ENCODE measurements at regions not wholly inside any gene's neighbourhood (a gene's known extent, or its start where the extent isn't known, plus 50 kb on each side); places are given as distances from the start of the nearest gene placed in this dataset.
A peak's percentile ranks its signal among the peaks of the same experiment; 100 is the strongest.
"Not testable (repeated sequence)": the region's sequence is repeated elsewhere in the genome, so short reads cannot be mapped to it uniquely, and the experiment has no call there.

DNA sequence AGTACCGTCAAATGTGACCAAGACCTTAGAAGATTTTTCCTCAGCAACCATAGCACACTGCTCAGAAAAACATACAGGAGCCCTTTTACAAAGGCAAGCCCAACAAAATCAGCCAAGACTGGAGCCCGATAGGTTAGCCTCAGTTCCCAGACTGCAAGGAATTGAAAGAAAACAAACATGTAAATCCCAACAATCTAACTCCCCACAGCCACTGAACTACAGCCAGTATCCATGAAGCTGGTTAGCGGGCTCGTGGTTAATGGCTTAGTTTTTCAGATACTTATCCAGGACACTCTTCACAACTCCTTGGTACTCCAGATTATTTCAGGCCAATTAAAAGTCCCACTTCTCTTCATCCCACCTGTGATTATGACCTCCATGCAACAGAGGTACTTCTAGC is 201.6 kb downstream of the IPMK start:
- DNase-seq, result no peak

DNA sequence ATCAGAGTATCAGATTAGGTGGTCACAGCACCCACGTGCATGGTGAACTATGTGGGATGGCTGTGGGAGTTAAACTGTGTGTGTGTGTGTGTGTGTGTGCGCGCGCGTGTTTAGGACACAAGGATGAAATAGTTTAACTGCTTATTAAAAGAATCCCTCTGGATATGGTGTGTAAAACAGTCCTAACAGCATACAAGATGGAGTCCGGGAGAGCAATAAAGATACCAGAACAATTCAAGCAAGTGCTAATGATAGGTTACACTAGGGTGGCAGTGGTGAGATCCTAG is 202.2 kb downstream of the IPMK start:
- DNase-seq, result no peak

DNA sequence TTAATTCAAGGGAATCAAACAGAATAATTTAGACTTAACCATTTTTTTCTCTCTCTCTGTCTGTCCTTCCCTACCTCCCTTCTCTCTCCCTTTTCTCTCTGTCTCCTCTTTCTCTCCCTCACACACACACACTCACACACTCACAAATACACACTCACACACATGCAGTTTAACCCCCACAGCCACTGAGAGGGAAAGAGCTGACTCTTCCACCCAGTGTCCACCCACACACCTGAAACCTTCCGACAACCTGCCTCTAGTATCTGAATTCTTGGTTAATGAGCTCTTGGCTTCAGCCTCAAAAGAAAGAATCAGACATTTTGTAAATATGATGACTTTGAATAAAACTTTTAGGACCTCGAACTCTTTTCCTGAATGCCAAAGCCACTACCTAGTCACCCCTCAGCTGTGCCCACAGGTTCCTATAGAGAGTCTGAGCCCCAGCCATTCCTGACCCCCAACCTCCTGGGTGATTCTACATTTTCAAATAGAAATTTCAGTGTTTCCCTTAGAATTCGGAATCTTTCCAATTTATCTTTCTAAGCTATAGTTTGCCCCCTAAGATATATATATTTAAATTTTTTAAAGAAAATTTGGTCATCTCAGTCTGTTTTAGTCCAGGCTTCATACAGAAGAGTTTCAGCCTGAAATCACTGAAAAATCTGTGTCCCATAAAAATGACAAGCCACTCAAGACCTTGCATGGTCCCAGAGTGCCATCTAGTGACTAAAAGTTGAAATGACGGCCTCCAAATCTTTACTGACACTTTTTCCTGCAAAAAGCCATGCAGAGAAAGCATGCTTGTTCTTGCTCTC is 202.8 kb downstream of the IPMK start:
- peak; percentile 36 for DNase-seq

DNA sequence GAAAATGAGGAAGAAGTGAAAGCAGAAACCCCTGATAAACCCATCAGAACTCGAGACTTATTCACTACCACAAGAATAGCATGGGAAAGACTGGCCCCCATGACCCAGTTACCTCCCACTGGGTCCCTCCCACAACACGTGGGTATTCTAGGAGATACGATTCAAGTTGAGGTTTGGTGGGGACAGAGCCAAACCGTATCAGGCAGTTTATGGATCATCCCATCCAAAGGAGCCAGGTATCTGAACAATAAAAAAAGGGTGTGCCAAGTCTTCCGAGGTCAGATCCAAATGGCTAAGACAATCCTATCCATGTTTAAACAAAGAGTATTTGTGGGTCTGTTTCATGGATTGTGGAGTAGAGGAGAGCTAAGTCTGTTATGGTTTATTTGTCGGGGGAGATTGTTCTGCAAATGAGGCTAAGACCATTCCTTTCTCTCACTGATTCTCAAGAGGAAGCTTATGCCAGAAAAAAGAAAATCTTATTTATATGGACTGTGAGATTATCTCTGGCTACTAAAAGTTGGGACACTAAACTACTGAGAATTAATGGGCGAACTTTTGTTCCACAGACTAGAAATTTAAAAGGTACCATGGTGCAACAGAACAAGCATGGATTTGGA is 203.7 kb downstream of the IPMK start:
- no peak for DNase-seq

DNA sequence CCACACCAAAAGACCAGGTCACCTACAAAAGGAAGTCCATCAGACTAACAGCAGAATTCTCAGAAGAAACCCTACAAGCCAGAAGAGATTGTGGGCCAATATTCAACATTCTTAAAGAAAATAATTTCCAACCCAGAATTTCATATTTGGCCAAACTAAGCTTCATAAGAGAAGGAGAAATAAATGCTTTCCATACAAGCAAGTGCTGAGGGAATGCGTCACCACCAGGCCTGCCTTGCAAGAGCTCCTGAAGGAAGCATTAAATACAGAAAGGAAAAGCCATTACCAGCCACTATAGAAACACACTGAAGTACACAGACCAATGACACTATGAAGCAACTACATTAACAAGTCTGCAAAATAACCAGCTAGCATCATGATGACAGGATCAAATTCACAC is 209.0 kb downstream of the IPMK start:
- not testable (repeated sequence) for DNase-seq

DNA sequence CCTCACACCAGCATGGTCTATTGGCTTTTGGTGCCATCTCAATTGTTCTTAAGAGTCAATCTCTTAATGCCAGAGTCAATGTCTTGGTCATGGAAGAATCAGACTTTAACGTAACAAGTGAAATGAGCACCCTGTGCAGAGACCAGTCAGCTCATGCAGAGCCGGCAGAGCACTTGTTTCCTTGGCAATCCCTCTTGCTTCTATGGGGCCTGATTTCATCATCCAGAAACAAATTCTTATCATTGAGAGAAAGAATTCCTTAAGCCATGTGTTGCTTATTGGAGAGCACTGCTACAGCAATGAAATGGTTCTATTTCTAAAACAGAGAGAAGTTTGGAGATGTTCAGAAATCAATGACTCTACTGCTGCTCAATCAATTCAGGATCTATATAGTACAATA is 212.8 kb downstream of the IPMK start:
- no peak for DNase-seq

DNA sequence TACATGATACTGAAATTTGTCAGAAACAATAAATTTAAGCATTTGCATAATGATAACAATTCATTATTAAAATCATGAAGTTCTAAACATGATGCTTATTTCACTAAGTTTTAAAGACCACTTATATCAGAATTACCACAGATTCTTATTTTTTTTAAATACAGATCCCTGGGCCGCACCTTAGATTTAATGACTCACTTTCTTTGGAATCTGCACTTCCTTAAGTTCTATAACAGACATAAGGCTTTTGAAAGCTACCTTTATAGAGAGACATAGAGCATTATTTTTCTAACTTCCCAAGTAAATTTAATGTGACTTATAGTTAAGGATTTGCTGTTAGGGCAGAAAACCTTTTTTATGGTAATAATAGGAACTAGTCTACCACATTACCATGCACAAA is 214.9 kb downstream of the IPMK start:
- no peak for DNase-seq

DNA sequence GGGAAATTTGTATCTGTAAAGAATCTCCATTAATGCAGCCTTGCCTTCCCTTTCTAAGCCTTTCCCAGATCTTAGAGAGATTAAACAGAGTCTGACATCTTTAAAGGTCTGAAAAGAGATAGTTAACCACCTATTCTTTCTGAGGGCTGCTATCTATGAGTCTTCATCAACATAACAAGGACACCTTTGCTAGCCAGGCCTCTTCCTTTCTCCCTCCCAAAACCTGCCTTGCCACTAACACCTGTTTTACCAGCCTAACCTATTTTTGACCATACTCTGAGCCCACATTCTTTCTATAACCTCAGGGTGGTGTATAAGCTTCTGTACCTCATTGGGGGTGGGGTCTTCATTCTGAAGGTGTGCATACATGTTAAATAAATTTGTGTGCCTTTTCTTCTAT is 217.1 kb downstream of the IPMK start:
- DNase-seq, result no peak

DNA sequence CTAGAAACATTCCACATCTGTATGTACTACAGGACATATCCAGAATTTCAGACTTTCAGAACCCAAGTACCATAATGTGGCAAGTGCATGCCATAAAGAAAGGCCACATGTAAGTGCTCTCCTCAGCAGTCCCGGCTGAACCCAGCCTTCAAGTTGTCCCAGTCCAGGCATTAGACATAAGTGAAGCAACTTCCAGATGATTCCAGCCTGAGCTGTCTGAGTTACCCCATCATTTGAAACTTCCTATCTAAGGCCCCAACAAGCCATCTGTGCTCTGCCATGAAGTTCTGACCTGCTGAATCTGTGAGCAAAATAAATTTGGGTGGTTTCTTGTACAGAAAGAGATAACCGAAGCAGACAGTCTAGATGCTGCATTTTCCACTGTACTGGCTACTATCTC is 218.8 kb downstream of the IPMK start:
- no peak for DNase-seq

DNA sequence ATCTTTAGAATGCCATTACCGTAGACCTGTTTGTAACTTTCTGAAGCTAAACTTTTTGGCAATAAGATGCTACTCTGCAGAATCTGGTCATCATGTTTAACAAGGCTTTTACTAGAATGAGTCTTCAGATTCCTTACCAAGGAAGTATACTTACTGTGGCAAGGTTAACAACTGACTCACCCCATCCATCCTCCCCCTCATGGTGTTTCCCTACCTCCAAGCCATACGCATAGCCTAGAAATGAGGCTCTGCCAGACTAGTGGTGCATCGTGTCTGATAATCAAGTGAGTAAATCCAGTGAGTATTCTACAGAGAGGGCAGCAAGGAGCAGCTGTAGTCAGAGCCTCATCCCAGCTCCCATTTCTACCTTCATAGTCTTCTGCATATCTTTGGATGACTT is 223.6 kb downstream of the IPMK start:
- no peak for DNase-seq

DNA sequence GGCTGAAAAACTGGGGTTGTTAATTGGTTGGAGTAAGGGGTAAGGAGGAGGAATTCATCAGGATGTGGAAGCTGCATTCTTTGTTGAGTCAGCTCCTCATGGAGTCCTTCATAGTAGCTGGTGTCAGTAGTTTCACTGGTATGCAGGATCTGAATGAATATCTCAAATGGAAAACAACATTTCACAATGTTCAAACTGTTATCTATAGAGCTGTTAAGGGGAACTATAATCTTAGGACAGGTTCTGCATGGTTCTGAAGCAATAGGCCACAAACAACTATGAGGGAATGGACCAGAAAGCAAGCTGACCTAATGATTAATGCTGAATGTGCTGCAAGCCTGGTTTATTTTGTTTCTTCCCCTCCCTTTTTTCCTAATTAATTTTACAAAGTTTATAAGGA is 225.8 kb downstream of the IPMK start:
- no peak for DNase-seq

DNA sequence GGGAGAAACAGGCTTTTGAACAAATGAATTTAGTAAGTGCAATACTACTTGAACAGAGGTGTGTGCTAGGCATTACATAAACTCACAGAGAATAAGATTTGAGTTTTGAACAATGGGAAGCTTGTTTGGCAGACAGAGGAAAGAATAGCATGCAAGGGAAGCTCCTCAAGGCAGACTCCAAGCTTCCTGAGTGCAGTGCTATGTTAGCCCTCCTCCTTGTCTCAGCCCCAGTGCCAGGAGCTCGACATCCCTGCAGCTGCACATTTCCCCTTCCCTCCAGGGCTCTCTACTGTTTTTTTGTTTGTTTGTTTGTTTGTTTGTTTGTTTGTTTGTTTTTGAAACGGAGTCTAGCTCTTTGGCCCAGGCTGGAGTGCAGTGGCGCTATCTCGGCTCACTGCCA is 237.5 kb downstream of the IPMK start:
- DNase-seq, result no peak

DNA sequence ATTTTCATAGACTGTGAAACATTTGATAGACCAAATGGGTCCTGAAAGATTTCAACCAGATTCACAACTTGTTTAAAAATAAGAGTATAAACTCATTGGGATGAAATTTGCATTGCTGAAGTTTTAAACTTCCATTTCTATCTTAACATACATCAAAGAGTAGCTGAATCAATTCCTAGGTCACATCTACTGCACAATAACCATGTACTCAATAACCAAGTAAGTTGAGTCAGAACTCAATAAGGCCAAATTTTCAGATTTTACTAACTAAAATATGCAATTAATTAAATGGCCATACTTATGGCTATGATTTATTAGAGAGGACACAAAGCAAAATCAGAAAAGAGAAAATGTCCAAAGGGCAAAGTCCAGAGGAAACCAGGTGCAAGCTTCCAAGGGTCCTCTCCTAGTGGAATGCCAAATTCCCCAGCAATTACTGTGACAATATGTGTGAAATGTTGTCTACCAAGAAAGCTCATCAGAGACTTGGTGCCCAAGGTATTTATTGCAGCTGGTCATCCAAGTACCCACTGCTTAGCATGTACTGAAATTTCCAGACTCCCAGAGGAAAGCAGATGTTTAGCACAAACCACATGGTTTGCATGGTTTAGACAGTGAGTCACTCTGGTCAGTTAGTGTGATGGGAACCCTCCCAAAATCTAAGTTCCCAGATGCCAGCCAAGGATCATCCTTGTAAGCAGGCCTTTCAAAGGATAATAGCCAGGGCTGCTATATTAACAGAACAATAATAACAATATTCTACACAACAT is 238.9 kb downstream of the IPMK start:
- DNase-seq, result no peak

DNA sequence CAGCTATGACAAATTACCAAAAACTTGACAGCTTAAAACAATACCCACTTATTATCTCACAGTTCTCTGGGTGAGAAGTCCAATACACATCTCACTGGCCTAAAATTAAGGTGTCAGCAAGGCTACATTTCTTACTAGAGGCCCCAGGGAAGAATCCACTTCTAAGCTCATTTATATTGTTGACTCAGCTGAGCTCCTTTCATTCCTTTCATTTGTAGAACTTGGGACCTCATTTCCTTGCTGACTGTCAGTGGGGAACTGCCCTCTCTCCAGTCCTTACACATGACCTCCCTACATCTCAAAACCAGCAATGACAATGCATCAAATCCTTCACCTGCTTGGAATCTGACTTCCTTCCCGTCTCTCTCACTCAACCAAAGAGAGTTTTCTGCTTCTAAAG is 240.3 kb downstream of the IPMK start:
- no peak for DNase-seq

DNA sequence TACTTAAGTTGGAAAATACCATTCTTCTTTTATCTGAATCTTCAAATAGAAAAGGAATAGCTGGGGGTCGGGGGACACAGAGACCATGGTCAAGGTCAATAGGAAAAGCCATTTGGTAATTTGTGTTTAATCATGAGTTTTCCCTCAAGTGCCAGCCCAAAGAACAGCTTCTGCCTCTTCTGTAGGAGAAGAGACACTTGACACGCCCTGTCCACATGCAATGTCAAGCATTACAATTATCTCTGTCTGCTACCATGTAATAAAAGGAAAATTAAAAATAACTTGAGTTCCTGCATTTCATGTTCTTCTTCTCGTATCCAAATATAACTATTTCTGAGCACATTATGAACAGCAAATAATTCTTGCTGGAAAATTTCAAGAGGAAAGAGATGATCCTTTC is 241.7 kb downstream of the IPMK start:
- no peak for DNase-seq

DNA sequence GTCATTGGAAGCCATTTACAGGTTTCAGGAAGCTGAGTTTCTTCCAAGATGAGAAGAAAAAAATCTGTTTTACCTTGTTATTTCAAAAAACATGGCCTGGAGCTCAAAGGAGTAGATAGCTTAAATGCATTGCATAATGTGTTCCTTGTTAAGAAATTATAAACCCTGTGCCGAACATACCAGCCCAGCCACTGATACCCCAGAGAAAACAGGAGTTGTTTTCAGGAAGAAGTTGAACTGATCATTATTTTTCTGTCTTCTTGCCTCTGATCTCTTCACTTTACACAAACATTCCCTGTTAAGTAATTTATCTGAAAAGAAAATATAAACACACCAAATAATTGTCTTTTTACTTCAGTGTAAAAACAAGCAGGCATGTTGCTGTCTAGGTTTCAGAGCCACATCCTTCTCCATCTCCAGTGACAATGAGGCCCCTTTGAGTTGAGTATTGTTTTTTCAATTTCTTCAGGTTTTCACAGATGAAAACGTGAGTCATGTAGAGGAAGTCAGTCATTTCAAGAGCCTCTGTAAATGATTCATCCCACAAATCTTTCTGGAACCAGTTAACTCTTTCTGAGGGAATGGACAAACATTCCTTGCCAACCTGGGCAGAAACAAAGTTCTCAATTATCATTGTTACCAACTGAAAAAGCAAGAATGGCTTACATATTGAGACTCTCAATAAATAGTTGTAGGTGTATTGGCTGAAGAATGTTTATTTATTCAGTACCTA is 244.2 kb downstream of the IPMK start:
- DNase-seq, result no peak

DNA sequence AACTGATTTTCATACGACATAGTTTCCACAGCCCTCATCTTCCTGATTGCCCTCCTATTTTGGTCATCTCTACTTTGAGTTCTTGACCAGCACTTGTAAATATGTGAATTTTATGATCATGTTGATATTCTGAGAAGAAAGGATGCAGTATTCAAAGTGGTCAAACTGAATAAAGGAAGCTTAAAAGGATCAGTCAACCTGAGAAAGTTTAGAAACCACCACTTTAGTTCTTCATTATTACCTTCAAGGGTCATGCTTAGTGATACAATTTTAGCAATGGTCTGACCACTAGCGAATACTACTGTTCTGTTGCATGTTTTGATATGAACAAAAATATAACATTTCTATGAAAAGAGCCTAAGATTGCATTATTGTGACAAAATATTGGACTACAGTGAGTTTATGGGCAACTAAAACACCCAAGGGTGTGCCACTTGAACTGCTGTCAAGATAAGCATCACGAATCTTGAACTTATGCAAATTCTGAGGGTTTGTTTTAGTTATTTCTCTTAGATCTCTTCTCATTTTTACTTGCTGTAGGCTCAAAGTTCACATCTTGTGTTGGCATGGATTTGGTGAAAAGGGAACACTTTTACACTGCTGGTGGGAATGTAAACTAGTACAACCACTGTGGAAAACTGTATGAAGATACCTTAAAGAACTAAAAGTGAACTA is 247.7 kb downstream of the IPMK start:
- DNase-seq, result no peak

DNA sequence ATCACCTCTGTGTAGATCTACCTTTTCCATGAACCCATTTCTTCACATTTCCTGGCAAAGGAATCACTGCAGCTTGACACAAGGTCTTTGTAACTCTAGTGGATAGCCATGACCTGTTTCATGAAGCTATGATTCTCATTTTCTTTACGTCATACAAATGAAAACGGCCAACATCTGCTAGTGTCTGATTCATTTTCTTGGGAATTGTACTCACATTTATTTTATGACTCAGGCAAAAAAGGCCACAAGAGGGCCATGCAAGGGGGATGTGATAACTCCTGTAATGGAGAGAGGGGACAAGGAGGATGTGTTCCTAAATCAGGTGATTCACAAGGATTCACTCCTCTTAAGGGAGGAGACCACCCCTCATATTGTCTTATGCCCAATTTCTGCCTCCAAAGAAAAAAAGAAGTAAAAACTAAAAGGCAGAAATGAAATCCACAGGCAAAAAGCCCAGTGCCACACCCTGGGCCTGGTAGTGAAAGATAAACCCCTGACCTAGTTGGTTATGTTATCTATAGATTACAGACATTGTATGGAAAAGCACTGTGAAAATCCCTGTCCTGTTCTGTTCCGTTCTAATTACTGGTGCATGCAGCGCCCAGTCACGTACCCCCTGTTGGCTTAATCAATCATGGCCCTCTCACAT is 249.9 kb downstream of the IPMK start:
- DNase-seq, result no peak

DNA sequence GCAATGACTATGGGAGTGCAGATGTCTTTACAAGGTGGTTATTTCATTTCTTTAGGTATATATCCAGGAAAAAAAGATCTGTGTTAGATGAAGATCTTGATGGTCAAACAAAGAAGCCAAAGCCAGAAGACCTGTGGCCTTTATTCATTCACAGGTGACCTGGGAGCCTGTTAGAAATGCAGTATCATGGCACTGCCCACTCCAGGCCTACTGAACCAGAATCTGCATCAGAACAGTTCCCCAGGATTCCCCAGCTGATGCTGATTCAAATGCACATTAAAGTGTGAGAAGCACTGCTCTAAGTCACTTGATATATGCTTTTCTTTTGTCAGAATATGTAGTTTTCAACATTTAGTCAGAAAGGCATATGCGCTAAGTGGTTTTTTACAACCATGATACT is 251.1 kb downstream of the IPMK start:
- no peak for DNase-seq

DNA sequence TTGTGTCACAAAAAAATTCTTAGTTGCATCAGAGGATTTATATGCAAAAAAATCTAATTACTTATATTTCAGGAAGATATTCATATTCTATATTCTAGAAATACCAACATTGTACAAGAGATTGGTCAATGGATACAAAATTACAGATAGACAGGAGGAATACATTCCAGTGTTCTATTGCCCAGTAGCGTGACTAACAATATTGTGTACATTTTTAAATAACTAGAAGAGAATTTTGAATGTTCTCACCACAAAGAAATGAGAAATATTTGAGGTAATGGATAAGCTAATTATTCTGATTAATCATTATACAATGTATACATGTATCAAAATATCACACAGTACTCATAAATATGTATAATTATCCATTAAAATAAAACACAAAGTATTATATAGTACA is 253.3 kb downstream of the IPMK start:
- no peak for DNase-seq

DNA sequence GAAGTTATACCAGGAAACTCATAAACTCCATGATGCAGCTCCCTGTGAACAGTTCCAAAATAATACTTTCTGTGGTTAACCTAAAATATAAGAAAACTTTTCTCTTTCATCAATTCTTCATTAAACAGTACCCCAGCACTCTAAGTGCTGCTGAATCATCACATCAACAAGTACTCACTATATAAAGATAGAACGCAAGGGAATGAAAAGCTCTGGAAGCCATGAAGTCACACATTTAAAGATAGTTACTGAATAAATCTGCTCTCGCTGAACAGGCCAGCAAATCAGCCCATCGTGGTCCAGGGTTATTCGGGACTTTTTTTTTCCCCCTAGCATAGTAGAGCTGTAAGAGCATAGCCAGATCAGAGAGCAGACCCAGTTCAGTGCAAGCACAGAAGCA is 254.3 kb downstream of the IPMK start:
- no peak for DNase-seq

DNA sequence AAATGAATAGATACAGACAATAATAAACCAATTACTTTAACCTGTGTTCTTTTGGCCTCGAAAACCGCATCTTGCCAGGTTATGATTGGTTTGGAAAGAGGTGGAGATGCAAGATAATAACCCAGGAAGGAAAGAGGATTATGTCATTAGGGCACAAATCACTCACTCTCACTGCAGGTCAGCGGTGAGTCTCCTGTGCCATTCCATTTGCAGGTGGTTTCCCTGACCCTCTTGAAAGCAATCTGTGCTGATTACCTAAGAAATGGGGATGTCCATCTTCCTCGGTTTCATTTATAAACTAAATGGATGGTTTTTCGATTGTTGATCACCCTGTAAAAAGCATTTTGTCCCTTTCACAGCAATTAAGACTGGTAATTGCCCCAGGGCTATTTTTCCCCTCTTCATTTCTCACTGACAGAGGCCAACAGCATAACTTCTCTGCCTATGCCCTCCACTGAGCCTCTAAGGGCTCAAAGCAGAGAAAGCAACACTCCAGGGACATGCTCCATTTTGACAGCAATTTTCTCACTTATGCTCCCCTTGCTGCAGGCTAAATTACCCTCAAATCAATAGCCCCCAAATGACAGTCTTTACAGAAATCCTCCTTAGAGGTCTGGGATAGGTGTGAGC is 257.5 kb downstream of the IPMK start:
- no peak for DNase-seq
